ENCODE measurements at regions not wholly inside any gene's neighbourhood (a gene's known extent, or its start where the extent isn't known, plus 50 kb on each side); places are given as distances from the start of the nearest gene placed in this dataset.

DNA sequence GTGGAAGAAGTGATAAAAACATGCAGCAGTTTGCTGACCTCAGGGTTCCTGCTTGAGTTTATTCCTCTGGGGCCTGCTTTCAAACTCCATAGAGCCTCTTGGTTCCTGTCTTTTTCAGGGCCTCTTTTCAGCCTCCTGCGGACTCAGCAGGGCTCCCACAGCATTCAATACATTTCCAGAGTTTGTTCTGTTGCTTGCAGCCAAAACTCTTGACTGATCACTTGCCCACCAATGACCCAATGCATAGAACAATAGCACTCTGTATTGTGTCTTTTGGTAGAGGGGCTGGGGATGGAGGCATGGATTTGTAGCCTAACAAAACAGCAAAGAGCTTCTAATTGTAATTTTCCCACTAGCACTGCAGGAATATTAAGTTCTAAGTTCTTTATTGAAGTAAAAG lies 50.8 kb upstream of the CREB5 start:
- no peak for DNase-seq (ENCODE audit: low spot score)

DNA sequence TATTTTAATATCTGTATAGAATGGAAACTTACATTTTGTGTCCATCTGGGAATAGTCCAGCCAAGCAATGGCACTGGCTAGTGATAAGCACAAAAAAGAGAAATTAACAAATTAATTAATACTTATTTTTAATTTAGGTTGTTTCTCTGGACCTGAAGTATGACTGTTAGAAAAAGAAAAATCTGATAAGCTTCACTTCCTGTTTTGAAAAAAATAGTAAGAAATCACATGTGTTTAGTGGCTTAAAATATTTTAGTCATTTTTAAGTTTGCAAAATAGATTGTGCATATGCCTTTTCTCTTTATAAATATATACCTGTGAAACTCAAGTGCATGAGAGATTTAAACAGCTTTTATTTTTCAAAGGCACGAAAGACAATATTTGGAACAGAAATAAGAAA lies 50.1 kb upstream of the CREB5 start:
- no peak for DNase-seq (ENCODE audit: low spot score)

Data from H4 (cell line).